ENCODE measurements at regions not wholly inside any gene's neighbourhood (a gene's known extent, or its start where the extent isn't known, plus 50 kb on each side); places are given as distances from the start of the nearest gene placed in this dataset.

- TF ChIP-seq CTCF (IDR thresholded peaks at IDR 0.05; ENCODE audit: insufficient read depth, low read length, poor library complexity, severe bottlenecking), result no peak
- no peak for TF ChIP-seq EZH2phosphoT487 (conservative IDR thresholded peaks at IDR 0.05; ENCODE audit: low read length)
These were observed 1337.8 kb downstream of the BRD1 start for GRCh38 chr22:48489551-48490499.
